Endothelial cell of umbilical vein (primary cell): ENCODE measurements at regions not wholly inside any gene's neighbourhood (a gene's known extent, or its start where the extent isn't known, plus 50 kb on each side); places are given as distances from the start of the nearest gene placed in this dataset.

Experiments
- BruUV-seq: library from RNA; stranded (reverse); fragments of 400-500 nt; replicated peaks from 2 replicates; lab custom pipeline; 2021; lab: Mats Ljungman, UMichigan
- CTCF ChIA-PET: fragments of 300-600, 350-600 bp; sonication (Branson Sonifier 250); formaldehyde crosslinking; loops from one replicate; lab custom pipeline; 2021; ENCODE audit warnings: antibody characterized with exemption, inconsistent platforms; lab: Charles Lee
- POLR2A ChIA-PET: fragments of 300-600, 350-600 bp; sonication (Branson Sonifier 250); formaldehyde crosslinking; loops from one replicate; lab custom pipeline; 2021; ENCODE audit warnings: antibody characterized with exemption, inconsistent platforms; lab: Charles Lee
- DNase-seq: peaks from one replicate; pipeline ENCODE4 v3.0.0-alpha.2; 2011; ENCODE audit warnings: low read depth, low spot score
- FAIRE-seq: peaks from 2 replicates; lab custom pipeline; 2011; peaks lifted over from hg19 to GRCh38; lab: Jason Lieb, UNC
- H2AFZ ChIP-seq: 2 replicates; pipeline ENCODE4 v1.6.0; 2012; ENCODE audit warnings: low read depth, low read length, control low read depth, inconsistent platforms
- H3K27ac ChIP-seq: 2 replicates; pipeline ENCODE4 v1.5.1; 2011; ENCODE audit warnings: low read depth, mild to moderate bottlenecking, control low read depth, low read length, moderate library complexity; ENCODE audit not compliant: insufficient read depth
- H3K27me3 ChIP-seq, 2 experiments: 2 replicates each; pipeline versions ENCODE4 v1.6.0 to v1.6.1; 2011; ENCODE audit warnings: low read length in 2 of 2, mixed read lengths in 1 of 2; ENCODE audit not compliant: control insufficient read depth in 2 of 2, insufficient read depth in 2 of 2
- H3K36me3 ChIP-seq, 2 experiments: 2 replicates in 1 of 2; 3 replicates in 1 of 2; pipeline ENCODE4 v1.5.1; 2011; ENCODE audit warnings: low read length in 2 of 2, mild to moderate bottlenecking in 1 of 2, moderate library complexity in 1 of 2; ENCODE audit not compliant: control insufficient read depth in 2 of 2, insufficient read depth in 2 of 2; ENCODE audit errors: extremely low read depth in 1 of 2
- H3K4me1 ChIP-seq: 3 replicates; pipeline ENCODE4 v1.5.1; 2011; ENCODE audit warnings: mild to moderate bottlenecking, low read length; ENCODE audit not compliant: control insufficient read depth, insufficient read depth; ENCODE audit errors: extremely low read depth
- H3K4me2 ChIP-seq: 2 replicates; pipeline ENCODE4 v1.6.1; 2011; ENCODE audit warnings: low read length, control low read depth, mixed read lengths; ENCODE audit not compliant: insufficient read depth
- H3K4me3 ChIP-seq, 3 experiments: fragments of 200-600 bp in 1 of 3; sonication (generic), shearing (Covaris generic) in 1 of 3; replicated peaks in 1 of 3; 2 replicates each; pipeline ENCODE4 v1.5.1; 2011 to 2016; ENCODE audit warnings: control low read depth in 3 of 3, low read length in 3 of 3, mild to moderate bottlenecking in 2 of 3, inconsistent platforms in 1 of 3, low read depth in 1 of 3, moderate library complexity in 1 of 3; ENCODE audit not compliant: insufficient read depth in 1 of 3
- H3K79me2 ChIP-seq: 2 replicates; pipeline ENCODE4 v1.6.0; 2012; ENCODE audit warnings: low read length, inconsistent platforms; ENCODE audit not compliant: control insufficient read depth, insufficient read depth
- H3K9ac ChIP-seq: replicated peaks from 2 replicates; pipeline ENCODE3; 2011; ENCODE audit warnings: low read length, control low read depth; ENCODE audit not compliant: insufficient read depth; ENCODE audit errors: extremely low read depth
- H3K9me1 ChIP-seq: replicated peaks from 3 replicates; pipeline ENCODE4 v1.6.0; 2011; ENCODE audit warnings: mild to moderate bottlenecking, low read length; ENCODE audit not compliant: control insufficient read depth, insufficient read depth; ENCODE audit errors: extremely low read depth
- H3K9me3 ChIP-seq: replicated peaks from 2 replicates; pipeline ENCODE4 v1.5.1; 2012; ENCODE audit warnings: low read length, inconsistent platforms; ENCODE audit not compliant: control insufficient read depth, insufficient read depth
- H4K20me1 ChIP-seq: replicated peaks from 2 replicates; pipeline ENCODE3; 2011; ENCODE audit warnings: mild to moderate bottlenecking, low read length; ENCODE audit not compliant: control insufficient read depth, insufficient read depth; ENCODE audit errors: extremely low read depth
- GATA2 ChIP-seq: IDR thresholded peaks from 2 replicates; pipeline ENCODE4 v1.7.0; 2011; ENCODE audit warnings: low read depth, mild to moderate bottlenecking, moderate library complexity, mixed read lengths, low read length; ENCODE audit not compliant: insufficient read length, insufficient read depth
- JUN ChIP-seq: IDR thresholded peaks from 2 replicates; pipeline ENCODE4 v1.6.1; 2011; ENCODE audit warnings: borderline replicate concordance, low read depth; ENCODE audit not compliant: insufficient read length, insufficient read depth
- POLR2A ChIP-seq: IDR thresholded peaks from 2 replicates; pipeline ENCODE4 v1.6.1; 2012; ENCODE audit warnings: low read depth, mild to moderate bottlenecking, control low read depth, low read length
- POLR2AphosphoS5 ChIP-seq: IDR thresholded peaks from 2 replicates; pipeline ENCODE4 v1.6.1; 2012; ENCODE audit warnings: low read depth, mild to moderate bottlenecking, control low read depth, low read length, moderate library complexity; ENCODE audit not compliant: insufficient read depth
- dilution Hi-C: fragments of 300-500 bp; cut with MboI; formaldehyde crosslinking; loops from one replicate; pipeline ENCODE4 v1.15.0; 2019; ENCODE audit warnings: low sequenced_read_pairs; ENCODE audit not compliant: extremely low pct_ligation_motif_present
- intact Hi-C: fragments of 100-400 bp; cut with micrococcal nuclease; formaldehyde crosslinking; loops from one replicate; pipeline ENCODE4 v1.10.0; 2022
- TF ChIP-seq, protein P1 (sequence below): IDR thresholded peaks from 2 replicates; pipeline ENCODE4 v1.6.1; 2011; ENCODE audit not compliant: insufficient read depth, insufficient read length
- TF ChIP-seq, protein P2 (sequence below), 2 donors: IDR thresholded peaks; 1 replicate in 1 of 2; 2 replicates in 1 of 2; pipeline ENCODE4 v1.5.1; 2011; ENCODE audit warnings: low read length in 2 of 2, mild to moderate bottlenecking in 2 of 2, moderate library complexity in 2 of 2, control low read depth in 1 of 2, inconsistent platforms in 1 of 2, low read depth in 1 of 2; ENCODE audit not compliant: insufficient read depth in 1 of 2; ENCODE audit errors: extremely low read depth in 1 of 2

GRCh38 chr4:175504318-175504717 is 307.7 kb downstream of the GPM6A start:
- H3K9me3 ChIP-seq, result no peaks in the 10 kb centered on the region
- TF ChIP-seq, protein P1, sequence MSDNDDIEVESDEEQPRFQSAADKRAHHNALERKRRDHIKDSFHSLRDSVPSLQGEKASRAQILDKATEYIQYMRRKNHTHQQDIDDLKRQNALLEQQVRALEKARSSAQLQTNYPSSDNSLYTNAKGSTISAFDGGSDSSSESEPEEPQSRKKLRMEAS, result no peak
- TF ChIP-seq POLR2A, result no peak
- no peak for TF ChIP-seq JUN
- no peak for FAIRE-seq
- intact Hi-C loops, result no loop called here
- H2AFZ ChIP-seq, result no peak overlapping the region
- ChIA-PET CTCF (no interaction called here), POLR2A (no interaction called here)
- H4K20me1 ChIP-seq, result no peaks in the 10 kb centered on the region
- H3K79me2 ChIP-seq, result no peaks in the 10 kb centered on the region
- BruUV-seq, result no TSS peak
- no peak overlapping the region for H3K4me3 ChIP-seq
- no peaks in the 10 kb centered on the region for H3K4me1 ChIP-seq
- no peaks in the 10 kb centered on the region for H3K36me3 ChIP-seq
- no peak overlapping the region for H3K9ac ChIP-seq
- no peak for DNase-seq
- H3K9me1 ChIP-seq, result no peaks in the 10 kb centered on the region
- no peaks in the 10 kb centered on the region for H3K27me3 ChIP-seq
- dilution Hi-C loops, result no loop called here
- no peak overlapping the region for H3K4me2 ChIP-seq
- H3K27ac ChIP-seq, result no peak overlapping the region

DNA sequence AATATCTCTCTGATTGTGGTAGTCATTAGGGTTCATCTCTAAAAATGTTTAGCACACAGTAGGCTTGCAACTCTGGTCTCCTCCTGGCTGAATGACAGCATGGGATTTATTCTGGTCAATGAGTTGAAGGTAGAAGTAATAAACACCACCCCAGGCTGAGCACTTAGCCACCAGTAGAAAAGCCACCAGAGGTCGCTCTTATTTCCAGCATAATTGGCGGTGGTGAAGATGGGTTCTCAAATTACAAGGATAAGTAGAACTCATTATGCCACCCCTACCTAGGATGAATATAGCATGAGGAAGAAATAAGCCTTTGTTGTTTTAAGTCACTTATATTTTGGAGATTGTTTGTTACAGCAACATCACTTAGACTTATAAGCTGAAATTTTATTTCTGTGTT is 302.7 kb downstream of the GPM6A start:
- no TSS peak for BruUV-seq
- CTCF ChIA-PET, result no interaction called here

More for the DNA sequence above, 302.7 kb downstream of the GPM6A start:
- Histone ChIP-seq H3K27me3 (no peaks in the 10 kb centered on the region), H3K9ac (no peak overlapping the region), H3K79me2 (no peaks in the 10 kb centered on the region), H3K4me2 (no peak overlapping the region), H3K27ac (no peak overlapping the region), H3K4me1 (no peaks in the 10 kb centered on the region), H3K4me3 (no peak overlapping the region), H2AFZ (no peak overlapping the region), H3K9me1 (no peaks in the 10 kb centered on the region), H3K9me3 (no peaks in the 10 kb centered on the region), H4K20me1 (no peaks in the 10 kb centered on the region), H3K36me3 (no peaks in the 10 kb centered on the region)
- no peak for DNase-seq
- intact Hi-C loops, result no loop called here
- dilution Hi-C loops, result no loop called here
- FAIRE-seq, result no peak
- POLR2A ChIA-PET, result no interaction called here
- TF ChIP-seq, protein P2, sequence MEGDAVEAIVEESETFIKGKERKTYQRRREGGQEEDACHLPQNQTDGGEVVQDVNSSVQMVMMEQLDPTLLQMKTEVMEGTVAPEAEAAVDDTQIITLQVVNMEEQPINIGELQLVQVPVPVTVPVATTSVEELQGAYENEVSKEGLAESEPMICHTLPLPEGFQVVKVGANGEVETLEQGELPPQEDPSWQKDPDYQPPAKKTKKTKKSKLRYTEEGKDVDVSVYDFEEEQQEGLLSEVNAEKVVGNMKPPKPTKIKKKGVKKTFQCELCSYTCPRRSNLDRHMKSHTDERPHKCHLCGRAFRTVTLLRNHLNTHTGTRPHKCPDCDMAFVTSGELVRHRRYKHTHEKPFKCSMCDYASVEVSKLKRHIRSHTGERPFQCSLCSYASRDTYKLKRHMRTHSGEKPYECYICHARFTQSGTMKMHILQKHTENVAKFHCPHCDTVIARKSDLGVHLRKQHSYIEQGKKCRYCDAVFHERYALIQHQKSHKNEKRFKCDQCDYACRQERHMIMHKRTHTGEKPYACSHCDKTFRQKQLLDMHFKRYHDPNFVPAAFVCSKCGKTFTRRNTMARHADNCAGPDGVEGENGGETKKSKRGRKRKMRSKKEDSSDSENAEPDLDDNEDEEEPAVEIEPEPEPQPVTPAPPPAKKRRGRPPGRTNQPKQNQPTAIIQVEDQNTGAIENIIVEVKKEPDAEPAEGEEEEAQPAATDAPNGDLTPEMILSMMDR (IDR thresholded peaks at IDR 0.05; ENCODE audit: extremely low read depth in 1 of 2, insufficient read depth in 1 of 2, low read depth in 1 of 2, low read length in 2 of 2), result no peak
- TF ChIP-seq POLR2AphosphoS5 (no peak), GATA2 (no peak)
